Osteocyte (in vitro differentiated cells): ENCODE measurements at regions not wholly inside any gene's neighbourhood (a gene's known extent, or its start where the extent isn't known, plus 50 kb on each side); places are given as distances from the start of the nearest gene placed in this dataset.

Source experiments
- DNase-seq: peaks from one replicate; pipeline ENCODE4 v3.0.0; 2021; ENCODE audit warnings: mixed read lengths; ENCODE audit not compliant: unreplicated experiment; ENCODE audit errors: extremely low spot score
- H3K27ac Mint-ChIP-seq: one replicate; pipeline ENCODE4 v1.8.0; 2021; ENCODE audit warnings: mild to moderate bottlenecking, mixed read lengths; ENCODE audit not compliant: unreplicated experiment
- H3K27me3 Mint-ChIP-seq: one replicate; pipeline ENCODE4 v1.8.0; 2021; ENCODE audit warnings: mixed read lengths; ENCODE audit not compliant: unreplicated experiment
- H3K36me3 Mint-ChIP-seq: one replicate; pipeline ENCODE4 v1.8.0; 2021; ENCODE audit warnings: mixed read lengths; ENCODE audit not compliant: unreplicated experiment
- H3K4me1 Mint-ChIP-seq: one replicate; pipeline ENCODE4 v1.8.0; 2021; ENCODE audit warnings: mixed read lengths; ENCODE audit not compliant: unreplicated experiment
- H3K4me3 Mint-ChIP-seq: one replicate; pipeline ENCODE4 v1.8.0; 2021; ENCODE audit warnings: mild to moderate bottlenecking, moderate library complexity, mixed read lengths; ENCODE audit not compliant: unreplicated experiment
- H3K9me3 Mint-ChIP-seq: one replicate; pipeline ENCODE4 v1.8.0; 2021; ENCODE audit warnings: mixed read lengths; ENCODE audit not compliant: unreplicated experiment
- TF ChIP-seq, protein P1 (sequence below): fragments of 200-600 bp; sonication (generic); IDR thresholded peaks from 2 replicates; pipeline ENCODE4 v1.5.0; 2021; ENCODE audit warnings: antibody characterized with exemption, mild to moderate bottlenecking, moderate library complexity

DNA sequence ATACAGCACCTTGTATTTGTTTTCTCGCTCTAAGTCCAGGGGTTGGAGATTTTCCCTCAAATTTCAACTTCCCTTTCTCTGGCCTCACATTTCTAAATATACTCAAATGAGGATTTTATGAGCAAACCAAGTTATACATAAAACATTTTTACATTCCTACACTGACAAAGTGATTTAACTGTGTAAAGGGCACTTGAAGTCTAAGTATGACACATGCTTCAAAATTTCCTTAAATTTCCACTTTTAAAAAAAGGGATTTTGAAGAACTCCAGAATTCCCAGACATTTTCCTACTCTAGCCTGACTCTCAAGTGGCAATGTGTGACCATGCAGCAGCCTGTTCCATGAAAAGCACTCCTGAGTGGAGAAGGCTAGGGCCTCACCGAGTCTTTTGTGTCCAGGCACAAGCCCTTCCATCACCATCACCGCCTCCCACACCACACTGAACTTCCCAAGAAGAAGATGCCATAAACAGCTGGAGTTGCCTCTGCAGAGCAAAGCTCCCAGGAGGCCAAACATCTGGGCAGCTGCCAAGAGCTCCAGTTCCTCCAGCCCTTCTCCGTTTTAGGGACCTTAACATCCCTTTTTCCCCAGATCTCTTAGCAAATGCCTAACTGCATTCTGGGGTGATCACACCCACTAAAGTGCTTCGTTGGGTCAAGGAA is 68.9 kb downstream of the NCR2 start:
- peaks cover 29% of the 10 kb centered on the region for H3K27me3 Mint-ChIP-seq
- TF ChIP-seq, protein P1, sequence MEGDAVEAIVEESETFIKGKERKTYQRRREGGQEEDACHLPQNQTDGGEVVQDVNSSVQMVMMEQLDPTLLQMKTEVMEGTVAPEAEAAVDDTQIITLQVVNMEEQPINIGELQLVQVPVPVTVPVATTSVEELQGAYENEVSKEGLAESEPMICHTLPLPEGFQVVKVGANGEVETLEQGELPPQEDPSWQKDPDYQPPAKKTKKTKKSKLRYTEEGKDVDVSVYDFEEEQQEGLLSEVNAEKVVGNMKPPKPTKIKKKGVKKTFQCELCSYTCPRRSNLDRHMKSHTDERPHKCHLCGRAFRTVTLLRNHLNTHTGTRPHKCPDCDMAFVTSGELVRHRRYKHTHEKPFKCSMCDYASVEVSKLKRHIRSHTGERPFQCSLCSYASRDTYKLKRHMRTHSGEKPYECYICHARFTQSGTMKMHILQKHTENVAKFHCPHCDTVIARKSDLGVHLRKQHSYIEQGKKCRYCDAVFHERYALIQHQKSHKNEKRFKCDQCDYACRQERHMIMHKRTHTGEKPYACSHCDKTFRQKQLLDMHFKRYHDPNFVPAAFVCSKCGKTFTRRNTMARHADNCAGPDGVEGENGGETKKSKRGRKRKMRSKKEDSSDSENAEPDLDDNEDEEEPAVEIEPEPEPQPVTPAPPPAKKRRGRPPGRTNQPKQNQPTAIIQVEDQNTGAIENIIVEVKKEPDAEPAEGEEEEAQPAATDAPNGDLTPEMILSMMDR = no peak
- no peaks in the 10 kb centered on the region for H3K36me3 Mint-ChIP-seq
- H3K4me3 Mint-ChIP-seq = no peak overlapping the region
- no peak overlapping the region for H3K27ac Mint-ChIP-seq
- peaks cover 4% of the 10 kb centered on the region for H3K9me3 Mint-ChIP-seq
- no peaks in the 10 kb centered on the region for H3K4me1 Mint-ChIP-seq
- no peak for DNase-seq

DNA sequence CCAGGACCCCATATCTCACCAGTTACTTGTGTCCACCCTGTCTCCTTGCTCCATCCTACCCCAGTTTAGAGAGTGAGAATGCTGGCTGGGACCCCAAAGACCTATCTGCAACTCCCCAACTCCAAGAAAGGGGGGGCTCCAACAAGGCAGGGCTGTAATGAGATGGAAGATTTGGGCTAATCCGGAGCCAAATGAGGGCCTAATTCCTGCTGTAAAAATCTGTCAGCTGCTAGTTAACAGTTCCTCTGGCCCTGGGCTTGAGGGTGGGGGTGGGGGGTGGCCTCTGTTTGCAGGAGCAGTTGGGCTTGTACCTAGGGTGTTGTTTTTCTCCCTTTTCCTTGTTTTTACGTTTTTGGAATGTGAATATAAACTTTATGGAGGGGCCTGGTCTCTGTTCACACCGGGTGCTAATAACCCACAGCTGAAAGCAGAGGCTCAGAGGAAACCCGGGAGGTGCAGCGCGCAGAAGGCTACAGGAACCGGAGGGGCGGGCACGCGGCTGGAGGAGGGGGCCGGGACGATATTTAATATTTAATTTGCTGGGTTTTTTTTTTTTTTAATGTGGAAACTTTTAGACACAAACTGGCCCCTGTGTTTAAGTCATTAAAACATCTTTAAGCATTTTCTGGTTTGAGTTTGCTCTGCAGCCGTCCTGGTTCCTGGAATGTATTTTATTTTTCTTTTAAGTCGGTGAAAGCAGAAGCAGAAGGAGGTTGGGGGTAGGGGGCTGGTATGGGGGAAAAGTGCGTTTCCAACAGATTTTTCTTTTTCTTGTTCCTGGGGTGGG is 70.7 kb downstream of the NCR2 start:
- Mint-ChIP-seq H3K36me3 (no peaks in the 10 kb centered on the region), H3K27me3 (peaks cover 22% of the 10 kb centered on the region), H3K27ac (no peak overlapping the region), H3K4me1 (no peaks in the 10 kb centered on the region), H3K4me3 (no peak overlapping the region), H3K9me3 (peaks cover 4% of the 10 kb centered on the region)
- TF ChIP-seq, protein P1 = no peak
- no peak for DNase-seq

DNA sequence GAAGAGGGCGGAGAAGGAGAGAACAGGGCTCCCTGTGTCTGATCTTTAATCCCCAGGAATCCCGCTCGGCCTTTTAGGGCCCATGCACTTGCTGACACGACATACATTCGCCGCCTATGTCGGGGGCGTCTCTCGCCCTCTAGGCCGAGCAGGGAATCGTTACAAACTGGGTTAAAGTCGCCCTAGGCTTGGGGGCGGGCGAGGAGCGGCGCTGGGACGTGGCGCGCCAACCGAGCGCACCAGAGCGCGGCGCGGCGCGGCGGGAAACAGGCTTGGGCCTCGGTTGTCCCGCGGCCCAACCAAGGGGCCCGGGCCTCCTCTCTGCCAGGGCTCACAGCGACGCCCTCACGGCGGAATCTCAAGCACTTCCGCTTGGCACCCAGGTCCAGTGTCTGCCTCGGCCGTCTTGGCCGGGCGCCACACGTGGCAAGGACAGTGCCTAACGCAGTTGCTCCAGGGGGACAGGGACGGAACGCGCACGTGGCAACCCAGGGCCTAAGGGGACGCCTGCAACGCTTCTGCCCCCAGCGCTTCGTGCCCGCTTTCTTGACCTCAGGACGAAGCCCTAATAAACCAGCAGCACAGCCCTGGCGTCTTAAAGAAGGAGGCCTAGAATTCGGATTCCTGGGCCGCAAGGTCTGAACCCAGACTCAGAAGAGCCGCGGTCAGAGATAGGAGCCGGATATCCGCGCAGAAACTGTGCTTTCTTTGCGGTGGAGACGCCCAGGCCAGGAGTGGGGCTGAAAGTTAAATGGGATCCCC is 71.5 kb downstream of the NCR2 start:
- TF ChIP-seq, protein P1 = no peak
- Mint-ChIP-seq H3K4me3 (no peak overlapping the region), H3K9me3 (no peaks in the 10 kb centered on the region), H3K4me1 (no peaks in the 10 kb centered on the region), H3K36me3 (no peaks in the 10 kb centered on the region), H3K27ac (no peak overlapping the region), H3K27me3 (peaks cover 20% of the 10 kb centered on the region)
- no peak for DNase-seq

DNA sequence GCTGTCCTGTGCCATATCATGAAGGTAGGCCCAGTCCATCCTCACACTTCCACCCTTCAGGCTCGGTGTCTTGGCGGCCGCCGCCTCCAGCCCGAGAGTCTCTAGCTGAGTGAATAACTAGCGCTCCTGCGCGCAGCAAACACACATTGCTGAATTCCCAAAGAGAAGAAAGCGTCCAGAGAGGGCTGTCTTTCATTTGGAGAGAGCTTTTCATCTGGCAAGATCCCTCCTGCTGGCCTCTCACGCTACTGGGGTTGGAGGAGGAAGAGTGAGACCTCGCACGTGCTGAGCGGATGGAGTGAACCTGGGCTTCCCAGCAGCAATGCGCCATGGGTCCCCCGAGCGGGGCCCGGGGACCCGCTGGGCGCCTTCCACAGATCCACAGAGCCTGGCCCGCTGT is 73.2 kb downstream of the NCR2 start:
- H3K4me1 Mint-ChIP-seq = no peaks in the 10 kb centered on the region
- TF ChIP-seq, protein P1 = no peak
- peaks cover 20% of the 10 kb centered on the region for H3K27me3 Mint-ChIP-seq
- H3K9me3 Mint-ChIP-seq = no peaks in the 10 kb centered on the region
- no peak overlapping the region for H3K27ac Mint-ChIP-seq
- H3K36me3 Mint-ChIP-seq = no peaks in the 10 kb centered on the region
- H3K4me3 Mint-ChIP-seq = no peak overlapping the region
- DNase-seq = no peak

DNA sequence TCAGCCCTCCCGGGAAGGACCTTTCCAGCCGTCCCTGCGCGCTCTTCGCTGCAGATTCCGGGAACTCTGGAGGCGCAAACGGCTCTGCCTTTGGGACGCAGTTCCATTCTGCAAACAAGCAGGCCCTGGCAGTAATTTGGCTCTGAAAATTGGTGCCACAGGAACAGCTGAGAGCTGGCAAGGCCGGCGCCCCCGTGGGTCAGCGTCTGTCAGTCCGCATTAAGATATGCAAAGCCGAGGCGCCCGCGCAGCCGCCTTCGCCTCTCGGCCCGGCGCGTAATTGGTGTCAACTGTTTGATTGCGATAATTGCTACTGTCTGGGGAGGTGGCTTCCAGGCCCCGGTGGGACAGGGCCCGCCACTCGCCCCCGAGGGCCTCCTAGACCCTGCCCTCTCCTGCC is 73.6 kb downstream of the NCR2 start:
- Mint-ChIP-seq H3K27me3 (peaks cover 22% of the 10 kb centered on the region), H3K9me3 (no peaks in the 10 kb centered on the region), H3K4me3 (no peak overlapping the region), H3K36me3 (no peaks in the 10 kb centered on the region), H3K4me1 (no peaks in the 10 kb centered on the region), H3K27ac (no peak overlapping the region)
- TF ChIP-seq, protein P1 = no peak
- no peak for DNase-seq
